ENCODE measurements at regions not wholly inside any gene's neighbourhood (a gene's known extent, or its start where the extent isn't known, plus 50 kb on each side); places are given as distances from the start of the nearest gene placed in this dataset.

GRCh38 chr10:10530313-10530712, 487.4 kb upstream of the CELF2 start:
- 58% methylated on average over 3 of the region's 3 CpGs for WGBS
- no peaks in the 10 kb centered on the region for H3K9me3 ChIP-seq
- no peaks in the 10 kb centered on the region for H3K36me3 ChIP-seq
- no peaks in the 10 kb centered on the region for H3K4me1 ChIP-seq (replicated peaks)
- H3K27ac ChIP-seq, result no peak overlapping the region
- no peak for DNase-seq (ENCODE audit: low spot score)
- TF ChIP-seq, protein P1, sequence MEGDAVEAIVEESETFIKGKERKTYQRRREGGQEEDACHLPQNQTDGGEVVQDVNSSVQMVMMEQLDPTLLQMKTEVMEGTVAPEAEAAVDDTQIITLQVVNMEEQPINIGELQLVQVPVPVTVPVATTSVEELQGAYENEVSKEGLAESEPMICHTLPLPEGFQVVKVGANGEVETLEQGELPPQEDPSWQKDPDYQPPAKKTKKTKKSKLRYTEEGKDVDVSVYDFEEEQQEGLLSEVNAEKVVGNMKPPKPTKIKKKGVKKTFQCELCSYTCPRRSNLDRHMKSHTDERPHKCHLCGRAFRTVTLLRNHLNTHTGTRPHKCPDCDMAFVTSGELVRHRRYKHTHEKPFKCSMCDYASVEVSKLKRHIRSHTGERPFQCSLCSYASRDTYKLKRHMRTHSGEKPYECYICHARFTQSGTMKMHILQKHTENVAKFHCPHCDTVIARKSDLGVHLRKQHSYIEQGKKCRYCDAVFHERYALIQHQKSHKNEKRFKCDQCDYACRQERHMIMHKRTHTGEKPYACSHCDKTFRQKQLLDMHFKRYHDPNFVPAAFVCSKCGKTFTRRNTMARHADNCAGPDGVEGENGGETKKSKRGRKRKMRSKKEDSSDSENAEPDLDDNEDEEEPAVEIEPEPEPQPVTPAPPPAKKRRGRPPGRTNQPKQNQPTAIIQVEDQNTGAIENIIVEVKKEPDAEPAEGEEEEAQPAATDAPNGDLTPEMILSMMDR (IDR thresholded peaks at IDR 0.05), result no peak
- intact Hi-C loops (cut with DNase I), result no loop called here
- no peaks in the 10 kb centered on the region for H3K27me3 ChIP-seq (replicated peaks; ENCODE audit: insufficient read depth)
- H3K4me3 ChIP-seq, result no peak overlapping the region

DNA sequence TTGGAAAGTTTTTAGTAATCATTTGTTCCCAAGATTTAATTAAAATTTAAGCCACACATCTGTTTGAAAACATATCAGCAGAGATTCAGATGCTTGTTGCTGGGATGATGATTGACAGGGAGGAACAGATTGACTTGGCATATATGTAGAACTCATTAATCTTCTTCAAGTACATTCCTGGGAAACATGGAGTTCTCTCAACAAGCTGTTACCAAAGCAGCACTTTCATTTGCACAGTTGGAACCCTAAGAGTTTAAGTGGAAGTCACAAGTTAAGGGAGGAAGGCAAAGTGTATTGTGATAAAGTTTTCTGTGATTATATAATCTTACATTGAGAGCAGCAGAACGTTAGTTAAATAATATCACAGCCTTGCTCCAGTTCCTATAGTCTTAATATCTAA, 485.4 kb upstream of the CELF2 start:
- Histone ChIP-seq H3K9me3 (no peaks in the 10 kb centered on the region), H3K27me3 (replicated peaks; ENCODE audit: insufficient read depth) (no peaks in the 10 kb centered on the region), H3K27ac (no peak overlapping the region), H3K36me3 (no peaks in the 10 kb centered on the region), H3K4me1 (replicated peaks) (no peaks in the 10 kb centered on the region), H3K4me3 (no peak overlapping the region)
- 82% methylated on average over 1 of the region's 1 CpG for WGBS
- DNase-seq (ENCODE audit: low spot score), result no peak
- intact Hi-C loops (cut with DNase I), result no loop called here
- TF ChIP-seq, protein P1 (IDR thresholded peaks at IDR 0.05), result no peak
- TF ChIP-seq POLR2AphosphoS5 (IDR thresholded peaks at IDR 0.05) (no peak), POLR2A (IDR thresholded peaks at IDR 0.05) (no peak)

GRCh38 chr10:10532826-10533225, 484.8 kb upstream of the CELF2 start:
- no peak overlapping the region for H3K27ac ChIP-seq
- no peak for DNase-seq (ENCODE audit: low spot score)
- H3K36me3 ChIP-seq, result no peaks in the 10 kb centered on the region
- WGBS, result 92% methylated on average over 2 of the region's 2 CpGs
- no peaks in the 10 kb centered on the region for H3K4me1 ChIP-seq (replicated peaks)
- no peak overlapping the region for H3K4me3 ChIP-seq
- intact Hi-C loops (cut with DNase I), result no loop called here
- no peaks in the 10 kb centered on the region for H3K27me3 ChIP-seq (replicated peaks; ENCODE audit: insufficient read depth)
- no peaks in the 10 kb centered on the region for H3K9me3 ChIP-seq
- TF ChIP-seq POLR2A (IDR thresholded peaks at IDR 0.05) (no peak), POLR2AphosphoS5 (IDR thresholded peaks at IDR 0.05) (no peak)
- TF ChIP-seq, protein P1 (IDR thresholded peaks at IDR 0.05), result no peak

- Histone ChIP-seq H3K9me3 (no peaks in the 10 kb centered on the region), H3K27ac (no peak overlapping the region), H3K4me1 (replicated peaks) (no peaks in the 10 kb centered on the region), H3K27me3 (replicated peaks; ENCODE audit: insufficient read depth) (no peaks in the 10 kb centered on the region), H3K36me3 (no peaks in the 10 kb centered on the region), H3K4me3 (no peak overlapping the region)
- intact Hi-C loops (cut with DNase I), result no loop called here
- TF ChIP-seq, protein P1 (IDR thresholded peaks at IDR 0.05), result no peak
- no peak for TF ChIP-seq POLR2AphosphoS5 (IDR thresholded peaks at IDR 0.05)
- no peak for TF ChIP-seq POLR2A (IDR thresholded peaks at IDR 0.05)
- WGBS, result 84% methylated on average over 3 of the region's 3 CpGs
- no peak for DNase-seq (ENCODE audit: low spot score)
Measured at GRCh38 chr10:10533437-10533836, 484.2 kb upstream of the CELF2 start.

DNA sequence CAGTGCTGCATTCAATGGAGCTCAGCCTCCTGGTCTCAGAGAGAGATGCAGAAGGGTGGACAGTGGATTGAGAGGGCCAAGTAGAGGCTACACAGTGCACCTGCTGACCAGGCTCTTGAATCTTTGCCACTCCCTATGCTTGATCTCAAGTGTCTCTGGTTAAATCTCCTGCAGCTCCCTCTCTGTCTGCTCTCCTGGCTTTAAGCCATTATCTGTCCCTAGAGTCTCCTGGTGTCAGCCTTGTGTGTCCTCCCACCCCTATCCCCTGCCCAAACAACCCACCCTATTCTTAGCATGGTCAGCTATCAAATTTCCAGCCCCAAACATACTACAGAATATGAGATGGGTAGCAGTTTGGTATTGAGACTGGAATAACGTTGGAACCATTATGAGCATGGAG, 479.3 kb upstream of the CELF2 start:
- no peak for DNase-seq (ENCODE audit: low spot score)
- no peak overlapping the region for H3K27ac ChIP-seq
- 76% methylated on average over 1 of the region's 1 CpG for WGBS
- TF ChIP-seq POLR2AphosphoS5 (IDR thresholded peaks at IDR 0.05) (no peak), POLR2A (IDR thresholded peaks at IDR 0.05) (no peak)
- TF ChIP-seq, protein P1 (IDR thresholded peaks at IDR 0.05), result no peak
- H3K36me3 ChIP-seq, result no peaks in the 10 kb centered on the region
- no peaks in the 10 kb centered on the region for H3K27me3 ChIP-seq (replicated peaks; ENCODE audit: insufficient read depth)
- intact Hi-C loops (cut with DNase I), result no loop called here
- no peaks in the 10 kb centered on the region for H3K9me3 ChIP-seq
- H3K4me1 ChIP-seq (replicated peaks), result no peaks in the 10 kb centered on the region
- no peak overlapping the region for H3K4me3 ChIP-seq
